Nephron progenitor cell (in vitro differentiated cells): ENCODE measurements at regions not wholly inside any gene's neighbourhood (a gene's known extent, or its start where the extent isn't known, plus 50 kb on each side); places are given as distances from the start of the nearest gene placed in this dataset.

ENCODE experiments used
- DNase-seq: peaks from one replicate; pipeline ENCODE4 v3.0.0; 2021
- H3K27ac Mint-ChIP-seq: 2 replicates; pipeline ENCODE4 v1.8.0; 2021; ENCODE audit warnings: mild to moderate bottlenecking, moderate library complexity, mixed read lengths
- H3K27me3 Mint-ChIP-seq: 2 replicates; pipeline ENCODE4 v1.8.0; 2021; ENCODE audit warnings: mild to moderate bottlenecking, low read depth, mixed read lengths; ENCODE audit not compliant: poor library complexity
- H3K36me3 Mint-ChIP-seq: 2 replicates; pipeline ENCODE4 v1.8.0; 2021; ENCODE audit warnings: low read depth, mixed read lengths
- H3K4me1 Mint-ChIP-seq: 2 replicates; pipeline ENCODE4 v1.8.0; 2021; ENCODE audit warnings: mixed read lengths
- H3K4me3 Mint-ChIP-seq: 2 replicates; pipeline ENCODE4 v1.8.0; 2021; ENCODE audit warnings: mild to moderate bottlenecking, moderate library complexity, mixed read lengths
- H3K9me3 Mint-ChIP-seq: 2 replicates; pipeline ENCODE4 v1.8.0; 2021; ENCODE audit warnings: mild to moderate bottlenecking, moderate library complexity, mixed read lengths
- CTCF ChIP-seq: fragments of 200-600 bp; sonication (generic); IDR thresholded peaks from 2 replicates; pipeline ENCODE4 v1.5.0; 2021; ENCODE audit warnings: antibody characterized with exemption

GRCh38 chr10:105925045-105925785, 1239.3 kb downstream of the SORCS1 start:
- no peak for TF ChIP-seq CTCF
- DNase-seq: no peak
- no peak overlapping the region for H3K27ac Mint-ChIP-seq
- peaks cover 8% of the 10 kb centered on the region for H3K36me3 Mint-ChIP-seq
- peaks cover 5% of the 10 kb centered on the region for H3K4me1 Mint-ChIP-seq
- no peak overlapping the region for H3K4me3 Mint-ChIP-seq
- H3K9me3 Mint-ChIP-seq: peaks cover 43% of the 10 kb centered on the region
- H3K27me3 Mint-ChIP-seq: peaks cover 3% of the 10 kb centered on the region

GRCh38 chr10:105921348-105921747, 1243.2 kb downstream of the SORCS1 start:
- no peak for DNase-seq
- no peak overlapping the region for H3K27ac Mint-ChIP-seq
- no peak overlapping the region for H3K4me3 Mint-ChIP-seq
- peaks cover 8% of the 10 kb centered on the region for H3K36me3 Mint-ChIP-seq
- TF ChIP-seq CTCF: no peak
- peaks cover 5% of the 10 kb centered on the region for H3K4me1 Mint-ChIP-seq
- H3K27me3 Mint-ChIP-seq: no peaks in the 10 kb centered on the region
- peaks cover 12% of the 10 kb centered on the region for H3K9me3 Mint-ChIP-seq

- Mint-ChIP-seq H3K27me3 (no peaks in the 10 kb centered on the region), H3K4me1 (no peaks in the 10 kb centered on the region), H3K27ac (no peak overlapping the region), H3K9me3 (no peaks in the 10 kb centered on the region), H3K4me3 (no peak overlapping the region), H3K36me3 (no peaks in the 10 kb centered on the region)
- no peak for TF ChIP-seq CTCF
- no peak for DNase-seq
Observed at GRCh38 chr10:105914432-105914831, 1250.1 kb downstream of the SORCS1 start.

GRCh38 chr10:105908701-105909100, 1255.8 kb downstream of the SORCS1 start:
- TF ChIP-seq CTCF: no peak
- no peak for DNase-seq
- Mint-ChIP-seq H3K9me3 (no peaks in the 10 kb centered on the region), H3K27me3 (no peaks in the 10 kb centered on the region), H3K36me3 (no peaks in the 10 kb centered on the region), H3K4me3 (no peak overlapping the region), H3K4me1 (no peaks in the 10 kb centered on the region), H3K27ac (no peak overlapping the region)

GRCh38 chr10:105885495-105885894, 1244.4 kb downstream of the SORCS3 start:
- TF ChIP-seq CTCF: no peak
- Mint-ChIP-seq H3K4me1 (no peaks in the 10 kb centered on the region), H3K27me3 (peaks cover 3% of the 10 kb centered on the region), H3K36me3 (no peaks in the 10 kb centered on the region), H3K27ac (no peak overlapping the region), H3K4me3 (no peak overlapping the region), H3K9me3 (peaks cover 16% of the 10 kb centered on the region)
- DNase-seq: no peak

- TF ChIP-seq CTCF: no peak
- DNase-seq: no peak
- peaks cover 4% of the 10 kb centered on the region for H3K4me1 Mint-ChIP-seq
- no peaks in the 10 kb centered on the region for H3K36me3 Mint-ChIP-seq
- H3K4me3 Mint-ChIP-seq: no peak overlapping the region
- H3K9me3 Mint-ChIP-seq: no peaks in the 10 kb centered on the region
- H3K27me3 Mint-ChIP-seq: peaks cover 3% of the 10 kb centered on the region
- H3K27ac Mint-ChIP-seq: no peak overlapping the region
Observed at GRCh38 chr10:105879401-105879800, 1238.3 kb downstream of the SORCS3 start.
